NCI-H2171 treated with DMSO at 0.1 percent for 48 hours (cell line): ENCODE measurements at regions not wholly inside any gene's neighbourhood (a gene's known extent, or its start where the extent isn't known, plus 50 kb on each side); places are given as distances from the start of the nearest gene placed in this dataset.
"Not testable (repeated sequence)": the region's sequence is repeated elsewhere in the genome, so short reads cannot be mapped to it uniquely, and the experiment has no call there.

Experiments
- DNase-seq: peaks from one replicate; lab custom pipeline; 2025; lab: John Stamatoyannopoulos, UW

GRCh38 chr14:29982171-29982570 is 54.5 kb upstream of the PRKD1 start:
- no peak for DNase-seq

GRCh38 chr14:29982993-29983392 is 55.3 kb upstream of the PRKD1 start:
- DNase-seq, result no peak

- not testable (repeated sequence) for DNase-seq
Measured at GRCh38 chr14:29990344-29990857, 62.8 kb upstream of the PRKD1 start.

GRCh38 chr14:29990993-29991392 is 63.3 kb upstream of the PRKD1 start:
- DNase-seq, result no peak

- no peak for DNase-seq
Measured at GRCh38 chr14:29993143-29993542, 65.5 kb upstream of the PRKD1 start.

- no peak for DNase-seq
Measured at GRCh38 chr14:29999013-29999539, 71.4 kb upstream of the PRKD1 start.

GRCh38 chr14:30002859-30003258 is 75.2 kb upstream of the PRKD1 start:
- DNase-seq, result no peak

GRCh38 chr14:30005114-30005808 is 77.6 kb upstream of the PRKD1 start:
- DNase-seq, result peak; percentile 76

GRCh38 chr14:30006695-30007094 is 79.0 kb upstream of the PRKD1 start:
- DNase-seq, result no peak

- no peak for DNase-seq
Measured at GRCh38 chr14:30015489-30015888, 87.8 kb upstream of the PRKD1 start.

GRCh38 chr14:30016002-30016401 is 88.4 kb upstream of the PRKD1 start:
- no peak for DNase-seq

- DNase-seq, result no peak
Measured at GRCh38 chr14:30017370-30017993, 89.8 kb upstream of the PRKD1 start.

- DNase-seq, result peak; percentile 19
Measured at GRCh38 chr14:30020271-30020670, 92.6 kb upstream of the PRKD1 start.

GRCh38 chr14:30020687-30021086 is 93.0 kb upstream of the PRKD1 start:
- DNase-seq, result no peak

- DNase-seq, result not testable (repeated sequence)
Measured at GRCh38 chr14:30023350-30023749, 95.7 kb upstream of the PRKD1 start.

GRCh38 chr14:30034152-30034551 is 106.5 kb upstream of the PRKD1 start:
- peak; percentile 80 for DNase-seq

- DNase-seq, result no peak
Measured at GRCh38 chr14:30035361-30035760, 107.7 kb upstream of the PRKD1 start.

- no peak for DNase-seq
Measured at GRCh38 chr14:30045720-30046119, 118.1 kb upstream of the PRKD1 start.

- DNase-seq, result no peak
Measured at GRCh38 chr14:30053103-30053502, 125.5 kb upstream of the PRKD1 start.

GRCh38 chr14:30054201-30054600 is 126.6 kb upstream of the PRKD1 start:
- DNase-seq, result peak; percentile 94

- no peak for DNase-seq
Measured at GRCh38 chr14:30058401-30058800, 130.8 kb upstream of the PRKD1 start.

- no peak for DNase-seq
Measured at GRCh38 chr14:30063746-30064145, 136.1 kb upstream of the PRKD1 start.

GRCh38 chr14:30064454-30064853 is 136.8 kb upstream of the PRKD1 start:
- no peak for DNase-seq
